ENCODE measurements at regions not wholly inside any gene's neighbourhood (a gene's known extent, or its start where the extent isn't known, plus 50 kb on each side); places are given as distances from the start of the nearest gene placed in this dataset.
A peak's percentile ranks its signal among the peaks of the same experiment; 100 is the strongest.

DNA sequence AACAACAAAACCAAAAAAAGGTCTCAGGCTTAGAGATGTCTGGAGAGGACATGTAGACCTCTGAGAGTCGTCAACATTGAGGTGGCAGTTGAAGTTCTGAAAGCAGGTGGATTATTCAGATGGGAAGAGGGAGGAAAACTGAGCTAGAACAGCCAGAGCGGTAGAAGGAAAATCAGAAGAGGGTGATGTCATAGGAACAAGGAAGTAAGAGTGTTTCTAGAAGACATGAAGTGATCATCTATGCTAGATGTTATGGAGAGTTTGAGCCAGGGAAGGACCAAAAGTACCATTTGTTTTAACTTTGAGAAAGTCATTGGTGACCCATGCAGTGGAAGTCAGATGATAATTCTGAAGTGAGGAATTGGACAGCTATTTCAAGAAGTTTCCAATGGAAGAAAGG is 316.2 kb upstream of the RGS6 start:
- BruUV-seq (replicated peaks) = no TSS peak
- CTCF ChIA-PET (ENCODE audit: low intra/inter-chr PET ratio) = no interaction called here
- intact Hi-C loops (cut with micrococcal nuclease) = no loop called here
- Histone ChIP-seq H3K4me1 (replicated peaks in 1 of 2; ENCODE audit: control insufficient read depth in 2 of 2, insufficient read depth in 2 of 2, low read length in 2 of 2) (no peaks in the 10 kb centered on the region), H3K27ac (ENCODE audit: extremely low read depth, low read depth, low read length) (no peak overlapping the region), H3K4me2 (ENCODE audit: insufficient read depth, low read length) (no peak overlapping the region), H3K9me3 (replicated peaks; ENCODE audit: control insufficient read depth, insufficient read depth, low read depth, low read length) (no peaks in the 10 kb centered on the region), H3K27me3 (ENCODE audit: control insufficient read depth in 2 of 2, insufficient read depth in 2 of 2, low read length in 2 of 2) (no peaks in the 10 kb centered on the region), H3K36me3 (ENCODE audit: control insufficient read depth, insufficient read depth, low read length) (no peaks in the 10 kb centered on the region), H2AFZ (ENCODE audit: low read depth, low read length) (no peak overlapping the region), H3K9me1 (ENCODE audit: control insufficient read depth, insufficient read depth, low read length) (no peaks in the 10 kb centered on the region), H3K79me2 (ENCODE audit: control insufficient read depth, insufficient read depth, low read length) (no peaks in the 10 kb centered on the region), H3K4me3 (no peak overlapping the region), H3K9ac (ENCODE audit: insufficient read depth in 1 of 2, low read depth in 2 of 2, low read length in 2 of 2) (no peak overlapping the region), H4K20me1 (replicated peaks; ENCODE audit: control insufficient read depth, insufficient read depth, low read length) (no peaks in the 10 kb centered on the region)
- TF ChIP-seq ZFX (CRISPR knock-in tag; IDR thresholded peaks at IDR 0.05) (no peak), KLF1 (tag; IDR thresholded peaks at IDR 0.05) (no peak)
- TF ChIP-seq, protein P1, sequence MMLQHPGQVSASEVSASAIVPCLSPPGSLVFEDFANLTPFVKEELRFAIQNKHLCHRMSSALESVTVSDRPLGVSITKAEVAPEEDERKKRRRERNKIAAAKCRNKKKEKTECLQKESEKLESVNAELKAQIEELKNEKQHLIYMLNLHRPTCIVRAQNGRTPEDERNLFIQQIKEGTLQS (IDR thresholded peaks at IDR 0.05) = 0 out of 2 replicates have a peak, but pooled peaks have one; percentile 16
- TF ChIP-seq, protein P1 (CRISPR knock-in tag; conservative IDR thresholded peaks at IDR 0.05) = no peak
- TF ChIP-seq, protein P2, sequence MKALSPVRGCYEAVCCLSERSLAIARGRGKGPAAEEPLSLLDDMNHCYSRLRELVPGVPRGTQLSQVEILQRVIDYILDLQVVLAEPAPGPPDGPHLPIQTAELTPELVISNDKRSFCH (CRISPR knock-in tag; IDR thresholded peaks at IDR 0.05) = no peak
- TF ChIP-seq, protein P2 (tag; IDR thresholded peaks at IDR 0.05) = no peak
- POLR2A ChIA-PET = interaction anchor here (0.6 kb wide), 1 partner anchor 662 kb away, joined by 3 read pairs; no protein-coding TSS in a partner anchor
- FAIRE-seq (no peak), DNase-seq (ENCODE audit: extremely low read depth in 1 of 4, low spot score in 3 of 4) (no peak), ATAC-seq (no peak)
- whole genome bisulfite sequencing (ENCODE audit: insufficient coverage, low coverage, missing lambda C conversion rate) = 40% methylated on average over 1 of the region's 2 CpGs
- in situ Hi-C loops (cut with MboI) = no loop called here

All from K562 (cell line).